SH-SY5Y (cell line): ENCODE measurements at regions not wholly inside any gene's neighbourhood (a gene's known extent, or its start where the extent isn't known, plus 50 kb on each side); places are given as distances from the start of the nearest gene placed in this dataset.

Source experiments
- GATA2 ChIP-seq: IDR thresholded peaks from 2 replicates; pipeline ENCODE4 v1.6.1; 2011; ENCODE audit warnings: mild to moderate bottlenecking, low read depth, low read length
- GATA3 ChIP-seq: IDR thresholded peaks from 2 replicates; pipeline ENCODE4 v1.6.1; 2011; ENCODE audit warnings: low read depth, mild to moderate bottlenecking, low read length, moderate library complexity

- TF ChIP-seq GATA3 (no peak), GATA2 (no peak)
Observed at GRCh38 chr2:100692381-100692780, 127.6 kb upstream of the NPAS2 start.
